Suprapubic skin (tissue), 3 donors: ENCODE measurements at regions not wholly inside any gene's neighbourhood (a gene's known extent, or its start where the extent isn't known, plus 50 kb on each side); places are given as distances from the start of the nearest gene placed in this dataset.

Experiments used
- CTCF ChIP-seq, 2 donors: fragments of 200-600 bp in 1 of 2; fragments of 450-650 bp in 1 of 2; sonication (generic) in 1 of 2; IDR thresholded peaks; one replicate each; pipeline ENCODE4 v1.5.1; 2016 to 2019; ENCODE audit warnings: antibody characterized with exemption in 2 of 2, mild to moderate bottlenecking in 1 of 2, moderate library complexity in 1 of 2
- POLR2AphosphoS5 ChIP-seq, 3 donors: sonication (generic); formaldehyde crosslinking; IDR thresholded peaks; one replicate each; pipeline ENCODE4 v1.6.1; 2017; ENCODE audit warnings: antibody characterized with exemption in 3 of 3

- TF ChIP-seq CTCF (IDR thresholded peaks at IDR 0.05) (no peak), POLR2AphosphoS5 (IDR thresholded peaks at IDR 0.05) (no peak)
These were observed 164.1 kb upstream of the MRPS30 start for GRCh38 chr5:44644628-44645027.
